22Rv1 (cell line): ENCODE measurements at regions not wholly inside any gene's neighbourhood (a gene's known extent, or its start where the extent isn't known, plus 50 kb on each side); places are given as distances from the start of the nearest gene placed in this dataset.

Source experiments
- ZFX ChIP-seq: fragments of 450-650 bp; IDR thresholded peaks from 2 replicates; pipeline ENCODE4 v1.6.1; 2017; ENCODE audit warnings: antibody characterized with exemption, borderline replicate concordance
- TF ChIP-seq, protein P1 (sequence below): fragments of 450-650 bp; IDR thresholded peaks from 2 replicates; pipeline ENCODE4 v1.5.1; 2017; ENCODE audit warnings: mild to moderate bottlenecking

DNA sequence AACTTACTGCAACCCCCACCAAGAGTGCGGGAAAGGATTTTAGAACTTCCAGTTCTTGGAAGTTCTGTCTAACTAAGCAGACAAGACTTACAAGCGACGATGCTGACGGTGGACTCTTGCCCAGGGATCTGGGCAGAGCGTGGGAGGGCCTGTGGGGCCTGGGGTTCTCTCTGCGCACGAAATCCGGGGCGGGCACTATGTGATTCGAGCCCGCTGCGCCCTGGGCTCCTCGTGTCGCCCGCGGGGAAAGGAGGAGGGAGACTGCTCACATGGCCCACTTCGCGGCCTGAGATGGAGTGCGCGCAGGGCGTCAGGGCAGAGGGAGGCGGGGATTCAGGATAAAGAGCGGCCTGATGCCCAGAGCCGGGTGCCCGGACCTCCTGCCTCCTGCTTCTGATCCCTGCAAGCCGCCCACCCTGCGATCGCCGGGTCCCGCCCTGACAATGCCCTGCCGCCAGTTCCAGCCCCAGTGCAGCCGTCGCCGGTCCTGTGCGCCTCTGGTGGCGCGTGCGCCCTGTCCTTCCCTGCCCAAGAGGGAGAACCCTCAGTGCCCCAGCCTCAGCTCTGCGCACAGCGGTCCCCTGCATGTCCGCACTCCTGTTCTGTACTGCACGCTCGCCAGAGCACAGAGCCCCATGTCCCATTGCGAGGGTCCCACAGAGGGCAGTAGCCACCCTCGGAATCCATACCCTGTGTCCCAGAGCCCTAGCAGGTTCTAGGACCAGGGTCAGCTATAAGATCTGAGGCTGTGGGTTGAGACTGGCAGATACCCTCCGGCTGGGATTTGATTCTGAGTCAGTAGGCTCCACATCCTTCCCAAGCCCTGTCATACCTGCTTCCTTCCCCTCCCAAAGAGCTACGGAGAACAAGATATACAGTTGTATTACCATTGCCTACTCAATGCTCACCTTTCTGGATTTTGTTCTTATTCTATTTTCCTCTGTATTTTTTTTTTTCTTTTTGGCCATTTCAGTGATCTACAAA is 99.4 kb upstream of the TMEM106B start:
- TF ChIP-seq, protein P1, sequence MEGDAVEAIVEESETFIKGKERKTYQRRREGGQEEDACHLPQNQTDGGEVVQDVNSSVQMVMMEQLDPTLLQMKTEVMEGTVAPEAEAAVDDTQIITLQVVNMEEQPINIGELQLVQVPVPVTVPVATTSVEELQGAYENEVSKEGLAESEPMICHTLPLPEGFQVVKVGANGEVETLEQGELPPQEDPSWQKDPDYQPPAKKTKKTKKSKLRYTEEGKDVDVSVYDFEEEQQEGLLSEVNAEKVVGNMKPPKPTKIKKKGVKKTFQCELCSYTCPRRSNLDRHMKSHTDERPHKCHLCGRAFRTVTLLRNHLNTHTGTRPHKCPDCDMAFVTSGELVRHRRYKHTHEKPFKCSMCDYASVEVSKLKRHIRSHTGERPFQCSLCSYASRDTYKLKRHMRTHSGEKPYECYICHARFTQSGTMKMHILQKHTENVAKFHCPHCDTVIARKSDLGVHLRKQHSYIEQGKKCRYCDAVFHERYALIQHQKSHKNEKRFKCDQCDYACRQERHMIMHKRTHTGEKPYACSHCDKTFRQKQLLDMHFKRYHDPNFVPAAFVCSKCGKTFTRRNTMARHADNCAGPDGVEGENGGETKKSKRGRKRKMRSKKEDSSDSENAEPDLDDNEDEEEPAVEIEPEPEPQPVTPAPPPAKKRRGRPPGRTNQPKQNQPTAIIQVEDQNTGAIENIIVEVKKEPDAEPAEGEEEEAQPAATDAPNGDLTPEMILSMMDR: no peak
- no peak for TF ChIP-seq ZFX
